WTC11 (cell line): ENCODE measurements at regions not wholly inside any gene's neighbourhood (a gene's known extent, or its start where the extent isn't known, plus 50 kb on each side); places are given as distances from the start of the nearest gene placed in this dataset.

ENCODE experiments used
- ATAC-seq: fragments of 200-7000 bp; cut with Tn5 transposase; 2 replicates; pipeline ENCODE4 v1.10.0; 2021; ENCODE audit warnings: mild to moderate bottlenecking, moderate library complexity
- CTCF ChIA-PET: fragments of 300-600 bp; sonication (Branson Sonifier 250); formaldehyde crosslinking; loops from one replicate; lab custom pipeline; 2021; ENCODE audit warnings: antibody characterized with exemption; lab: Charles Lee
- POLR2A ChIA-PET: fragments of 350-600 bp; sonication (Branson Sonifier 250); formaldehyde crosslinking; loops from one replicate; lab custom pipeline; 2021; ENCODE audit warnings: antibody characterized with exemption; lab: Charles Lee
- DNase-seq: peaks from one replicate; pipeline ENCODE4 v3.0.0; 2021; ENCODE audit warnings: low spot score
- H3K27ac Mint-ChIP-seq: 2 replicates; pipeline ENCODE4 v1.8.0; 2021; ENCODE audit warnings: mixed read lengths
- H3K27me3 Mint-ChIP-seq: 2 replicates; pipeline ENCODE4 v1.8.0; 2021; ENCODE audit warnings: low read depth, mild to moderate bottlenecking, moderate library complexity, mixed read lengths
- H3K36me3 Mint-ChIP-seq: 2 replicates; pipeline ENCODE4 v1.8.0; 2021; ENCODE audit warnings: mixed read lengths
- H3K4me1 Mint-ChIP-seq: 2 replicates; pipeline ENCODE4 v1.8.0; 2022; ENCODE audit warnings: mixed read lengths
- H3K4me3 Mint-ChIP-seq: 2 replicates; pipeline ENCODE4 v1.8.0; 2021; ENCODE audit warnings: mild to moderate bottlenecking, moderate library complexity, mixed read lengths
- H3K9me3 Mint-ChIP-seq: 2 replicates; pipeline ENCODE4 v1.8.0; 2021; ENCODE audit warnings: mixed read lengths
- ATF3 ChIP-seq: sonication (generic); formaldehyde crosslinking; conservative IDR thresholded peaks from 2 replicates; pipeline ENCODE4 v1.8.1; 2022; ENCODE audit warnings: mild to moderate bottlenecking, missing genetic modification reagents
- ATF6 ChIP-seq: sonication (generic); formaldehyde crosslinking; IDR thresholded peaks from 2 replicates; pipeline ENCODE4 v1.8.1; 2023; ENCODE audit warnings: mild to moderate bottlenecking, missing genetic modification reagents
- CREB1 ChIP-seq: sonication (generic); formaldehyde crosslinking; IDR thresholded peaks from 2 replicates; pipeline ENCODE4 v1.8.0; 2023; ENCODE audit warnings: mild to moderate bottlenecking, missing genetic modification reagents
- E2F1 ChIP-seq: sonication (generic); formaldehyde crosslinking; IDR thresholded peaks from 2 replicates; pipeline ENCODE4 v1.8.0; 2022; ENCODE audit warnings: mild to moderate bottlenecking, missing genetic modification reagents
- E2F4 ChIP-seq: sonication (generic); formaldehyde crosslinking; IDR thresholded peaks from 2 replicates; pipeline ENCODE4 v1.8.1; 2022; ENCODE audit warnings: low read depth, mild to moderate bottlenecking, moderate library complexity, missing genetic modification reagents, borderline replicate concordance
- FOXP4 ChIP-seq: sonication (generic); formaldehyde crosslinking; IDR thresholded peaks from 2 replicates; pipeline ENCODE4 v1.8.0; 2022; ENCODE audit warnings: mild to moderate bottlenecking, missing genetic modification reagents
- GTF2I ChIP-seq: fragments of 250-450 bp; sonication (Bioruptor Pico); conservative IDR thresholded peaks from 2 replicates; pipeline ENCODE4 v1.4.0; 2021; ENCODE audit warnings: mild to moderate bottlenecking
- IRF2 ChIP-seq: sonication (generic); formaldehyde crosslinking; IDR thresholded peaks from 2 replicates; pipeline ENCODE4 v1.8.0; 2022; ENCODE audit warnings: low read depth, missing genetic modification reagents, borderline replicate concordance
- MAX ChIP-seq: sonication (generic); formaldehyde crosslinking; IDR thresholded peaks from 2 replicates; pipeline ENCODE4 v1.8.0; 2022; ENCODE audit warnings: mild to moderate bottlenecking, missing genetic modification reagents
- NR2C2 ChIP-seq: sonication (generic); formaldehyde crosslinking; IDR thresholded peaks from 2 replicates; pipeline ENCODE4 v1.8.0; 2022; ENCODE audit warnings: mild to moderate bottlenecking, missing genetic modification reagents
- OVOL2 ChIP-seq: fragments of 250-450 bp; sonication (Bioruptor Pico); IDR thresholded peaks from 2 replicates; pipeline ENCODE4 v1.9.0; 2021; ENCODE audit warnings: mild to moderate bottlenecking, borderline replicate concordance
- PREB ChIP-seq: sonication (generic); formaldehyde crosslinking; IDR thresholded peaks from 2 replicates; pipeline ENCODE4 v1.8.1; 2022; ENCODE audit warnings: mild to moderate bottlenecking, missing genetic modification reagents, moderate library complexity, borderline replicate concordance
- RORB ChIP-seq: fragments of 250-450 bp; sonication (Bioruptor Pico); IDR thresholded peaks from 2 replicates; pipeline ENCODE4 v1.9.0; 2021; ENCODE audit warnings: mild to moderate bottlenecking
- SMAD4 ChIP-seq: sonication (generic); formaldehyde crosslinking; IDR thresholded peaks from 2 replicates; pipeline ENCODE4 v1.8.0; 2022; ENCODE audit warnings: mild to moderate bottlenecking, missing genetic modification reagents
- SP1 ChIP-seq: sonication (generic); formaldehyde crosslinking; conservative IDR thresholded peaks from 2 replicates; pipeline ENCODE4 v1.8.1; 2022; ENCODE audit warnings: missing genetic modification reagents
- TEAD4 ChIP-seq: sonication (generic); formaldehyde crosslinking; IDR thresholded peaks from 2 replicates; pipeline ENCODE4 v1.8.0; 2022; ENCODE audit warnings: mild to moderate bottlenecking, missing genetic modification reagents
- ZBTB21 ChIP-seq: sonication (generic); formaldehyde crosslinking; IDR thresholded peaks from 2 replicates; pipeline ENCODE4 v1.8.1; 2023; ENCODE audit warnings: mild to moderate bottlenecking, missing genetic modification reagents, borderline replicate concordance
- ZBTB43 ChIP-seq: sonication (generic); formaldehyde crosslinking; IDR thresholded peaks from 2 replicates; pipeline ENCODE4 v1.8.1; 2023; ENCODE audit warnings: mild to moderate bottlenecking, missing genetic modification reagents
- ZNF263 ChIP-seq: sonication (generic); formaldehyde crosslinking; IDR thresholded peaks from 2 replicates; pipeline ENCODE4 v1.8.1; 2022; ENCODE audit warnings: low read depth, mild to moderate bottlenecking, moderate library complexity, missing genetic modification reagents
- ZNF416 ChIP-seq: fragments of 250-450 bp; sonication (Bioruptor Pico); IDR thresholded peaks from 2 replicates; pipeline ENCODE4 v1.9.0; 2021; ENCODE audit warnings: mild to moderate bottlenecking, inconsistent platforms
- ZNF532 ChIP-seq: fragments of 250-450 bp; sonication (Bioruptor Pico); IDR thresholded peaks from 2 replicates; pipeline ENCODE4 v1.9.0; 2021; ENCODE audit warnings: mild to moderate bottlenecking, borderline replicate concordance

- TF ChIP-seq ZBTB43 (CRISPR knock-in tag) (no peak), SMAD4 (CRISPR knock-in tag) (no peak), ZNF416 (CRISPR knock-in tag) (no peak), FOXP4 (no peak), ATF6 (CRISPR knock-in tag) (no peak), ZNF263 (no peak), ZBTB21 (no peak), IRF2 (no peak), ZNF532 (no peak), MAX (no peak), ATF3 (no peak), TEAD4 (CRISPR knock-in tag) (no peak), SP1 (CRISPR knock-in tag) (no peak), E2F1 (CRISPR knock-in tag) (no peak)
These were observed 353.9 kb downstream of the ATP23 start (continued) for GRCh38 chr12:58295268-58295667.

GRCh38 chr12:58296863-58297262 lies 355.5 kb downstream of the ATP23 start:
- no peak for ATAC-seq
- TF ChIP-seq NR2C2 (CRISPR knock-in tag) (no peak), RORB (no peak), OVOL2 (no peak), MAX (no peak), GTF2I (CRISPR knock-in tag) (no peak), E2F4 (CRISPR knock-in tag) (no peak), CREB1 (CRISPR knock-in tag) (no peak), PREB (CRISPR knock-in tag) (no peak)

More at GRCh38 chr12:58296863-58297262, 355.5 kb downstream of the ATP23 start:
- Mint-ChIP-seq H3K9me3 (no peaks in the 10 kb centered on the region), H3K4me1 (peaks cover 27% of the 10 kb centered on the region), H3K27me3 (no peaks in the 10 kb centered on the region), H3K27ac (no peak overlapping the region), H3K4me3 (no peak overlapping the region), H3K36me3 (no peaks in the 10 kb centered on the region)
- CTCF ChIA-PET, result no interaction called here
- no peak for DNase-seq
- POLR2A ChIA-PET, result no interaction called here
